M059J (cell line): ENCODE measurements at regions not wholly inside any gene's neighbourhood (a gene's known extent, or its start where the extent isn't known, plus 50 kb on each side); places are given as distances from the start of the nearest gene placed in this dataset.
A peak's percentile ranks its signal among the peaks of the same experiment; 100 is the strongest.
"Not testable (repeated sequence)": the region's sequence is repeated elsewhere in the genome, so short reads cannot be mapped to it uniquely, and the experiment has no call there.

ENCODE experiments used
- DNase-seq: peaks from one replicate; pipeline ENCODE4 v3.0.0-alpha.2; 2012; ENCODE audit warnings: low read depth

DNA sequence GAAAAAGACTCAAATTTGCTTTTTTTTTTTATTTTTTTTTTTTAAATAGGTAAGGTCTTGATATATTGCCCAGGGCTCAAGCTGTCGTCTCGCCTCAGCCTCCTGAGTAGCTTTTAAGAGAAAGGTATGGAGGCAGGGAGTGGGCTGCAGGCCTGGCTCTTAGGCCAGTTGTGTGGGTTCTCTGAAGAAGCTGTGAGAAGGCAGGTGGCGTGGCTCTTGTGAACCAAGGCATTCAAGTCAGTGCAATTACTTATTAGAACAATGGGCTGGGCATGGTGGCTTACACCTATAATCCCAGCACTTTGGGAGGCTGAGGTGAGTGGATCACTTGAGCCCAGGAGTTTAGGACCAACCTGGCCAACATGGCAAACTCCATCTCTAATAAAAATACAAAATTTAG is 244.0 kb upstream of the SFRP2 start:
- DNase-seq = no peak

DNA sequence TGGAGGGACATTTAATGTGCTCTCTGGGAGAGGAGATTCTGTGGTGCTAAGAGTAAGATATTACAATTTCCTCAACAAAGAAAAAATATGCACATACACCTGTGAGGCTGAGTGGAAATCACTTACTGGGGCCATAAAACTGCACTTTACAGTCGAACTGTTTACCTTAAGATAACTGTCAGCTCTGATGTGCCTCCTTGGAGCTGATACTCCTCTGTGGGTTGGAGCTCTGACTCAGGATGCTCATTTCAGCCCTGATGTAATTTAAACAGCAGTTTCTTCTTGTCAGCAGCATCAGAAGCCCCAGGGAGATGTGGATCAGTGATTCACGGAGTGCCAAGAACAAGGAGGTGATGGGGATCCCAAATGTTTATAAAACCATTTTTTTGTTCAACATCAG is 241.9 kb upstream of the SFRP2 start:
- peak; percentile 71 for DNase-seq

DNA sequence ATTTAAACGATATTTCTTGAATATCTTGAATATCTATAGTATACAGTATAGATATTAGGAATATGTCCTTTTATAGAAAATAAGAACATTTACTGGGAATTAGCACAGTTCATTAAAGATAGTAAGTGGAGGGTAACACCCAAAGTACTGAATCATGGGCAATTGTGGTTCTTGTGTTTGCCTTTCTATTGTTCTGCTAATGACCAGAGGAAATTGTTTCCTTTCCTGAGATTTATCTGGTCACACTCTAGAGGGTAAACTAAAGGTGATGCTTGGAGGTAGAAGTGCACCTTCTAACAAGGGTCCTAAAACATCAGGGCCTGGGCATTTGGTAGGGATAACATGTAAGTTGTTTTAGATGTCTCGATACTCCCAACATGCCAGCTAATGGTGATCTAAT is 241.3 kb upstream of the SFRP2 start:
- no peak for DNase-seq

DNA sequence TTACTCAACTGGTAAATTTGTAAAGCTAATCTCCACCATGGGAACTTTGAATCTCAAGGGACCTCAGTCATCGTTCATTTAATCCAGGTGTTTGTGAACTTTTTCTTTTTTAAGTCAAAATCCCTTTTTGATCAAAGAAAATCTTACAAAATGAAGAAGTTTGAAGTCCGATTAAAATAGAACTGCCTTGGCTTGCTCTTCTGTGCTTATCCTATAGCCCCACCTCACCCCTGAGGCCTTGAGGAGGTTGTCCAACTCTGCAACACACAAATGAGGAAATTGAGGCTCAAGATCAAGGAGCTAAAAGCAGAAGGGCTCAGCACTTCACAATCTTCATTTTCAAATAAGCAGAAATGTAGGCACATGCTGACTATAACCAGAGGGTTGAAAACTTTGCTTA is 240.3 kb upstream of the SFRP2 start:
- no peak for DNase-seq

DNA sequence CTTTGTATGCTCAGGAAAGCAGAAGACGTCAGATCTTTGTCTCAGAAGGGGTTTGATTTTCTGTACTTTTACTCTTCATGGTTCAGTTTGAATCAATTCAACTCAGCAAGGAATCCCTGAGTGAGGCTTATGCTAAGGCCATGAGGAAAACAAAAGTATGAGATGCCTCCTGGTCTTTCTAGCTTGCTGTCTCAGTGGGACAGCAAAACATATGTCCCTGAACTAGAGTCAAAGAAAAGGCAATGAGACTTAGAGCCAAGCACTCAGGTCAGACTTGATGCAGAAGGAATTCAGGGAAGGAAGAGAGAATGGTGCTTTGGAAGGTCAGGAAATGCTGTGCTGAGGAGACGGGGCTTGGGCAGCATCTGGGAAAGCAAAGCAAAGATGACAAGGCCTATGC is 236.2 kb upstream of the SFRP2 start:
- DNase-seq = no peak

DNA sequence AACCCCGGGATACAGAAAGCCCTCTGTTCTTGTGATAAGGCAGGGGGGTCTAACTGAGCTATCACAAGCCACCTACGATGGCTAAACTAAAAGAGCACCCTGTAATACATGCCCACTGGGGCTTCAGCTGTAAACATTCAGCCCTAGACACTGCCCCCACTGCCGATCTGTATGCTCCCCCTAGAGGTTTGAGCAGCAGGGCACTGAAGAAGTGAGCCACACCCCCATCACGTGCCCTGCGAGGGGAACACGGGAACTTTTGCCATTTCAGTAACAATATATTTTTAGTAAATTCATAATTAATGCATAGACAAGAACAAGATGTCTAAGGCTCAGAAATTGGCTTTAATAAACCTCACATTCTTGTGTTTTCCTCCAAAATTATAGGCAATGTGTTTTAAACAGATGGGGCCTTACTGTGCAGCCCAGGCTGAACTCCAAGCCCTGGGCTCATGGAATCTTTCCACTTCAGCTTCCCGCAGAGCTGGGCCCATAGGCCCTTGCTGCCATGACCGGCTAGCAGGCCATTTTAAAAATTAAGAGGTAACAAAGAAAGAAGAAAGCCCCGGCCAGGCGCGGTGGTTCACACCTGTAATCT is 235.3 kb upstream of the SFRP2 start:
- no peak for DNase-seq

DNA sequence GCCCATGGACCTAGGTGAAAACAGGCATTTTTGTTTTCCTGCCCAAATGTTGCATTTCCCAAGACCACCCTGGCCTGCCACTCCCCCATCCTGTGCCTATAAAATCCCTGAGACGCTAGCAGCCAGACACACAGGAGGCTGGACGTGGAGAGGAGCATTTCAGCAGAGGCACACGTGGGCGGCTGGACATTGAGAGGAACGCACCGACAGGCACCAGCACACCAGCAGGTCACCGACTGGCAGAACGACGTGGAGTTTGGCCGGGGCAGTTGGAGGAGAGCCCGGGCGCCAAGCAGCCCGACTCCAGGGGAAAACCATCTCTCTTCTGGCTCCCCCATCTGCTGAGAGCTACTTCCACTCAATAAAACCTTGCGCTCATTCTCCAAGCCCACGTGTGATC is 234.8 kb upstream of the SFRP2 start:
- not testable (repeated sequence) for DNase-seq

DNA sequence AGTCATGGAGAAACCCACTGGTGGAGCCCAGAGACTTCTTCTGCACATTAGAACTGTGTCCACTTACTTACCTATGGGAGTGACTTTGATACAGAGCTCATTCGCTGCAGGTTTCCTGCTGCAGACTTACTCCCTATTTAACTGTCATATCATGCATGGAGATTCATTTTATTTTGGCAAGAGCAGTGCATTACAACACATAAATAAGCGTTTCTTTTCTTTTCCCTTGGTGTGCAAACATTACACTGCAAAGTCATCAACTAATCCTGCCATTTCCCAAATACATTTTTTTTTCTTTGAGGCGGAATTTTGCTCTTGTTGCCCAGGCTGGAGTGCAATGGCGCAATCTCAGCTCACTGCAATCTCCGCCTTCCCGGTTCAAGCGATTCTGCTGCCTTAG is 230.9 kb upstream of the SFRP2 start:
- DNase-seq = no peak

DNA sequence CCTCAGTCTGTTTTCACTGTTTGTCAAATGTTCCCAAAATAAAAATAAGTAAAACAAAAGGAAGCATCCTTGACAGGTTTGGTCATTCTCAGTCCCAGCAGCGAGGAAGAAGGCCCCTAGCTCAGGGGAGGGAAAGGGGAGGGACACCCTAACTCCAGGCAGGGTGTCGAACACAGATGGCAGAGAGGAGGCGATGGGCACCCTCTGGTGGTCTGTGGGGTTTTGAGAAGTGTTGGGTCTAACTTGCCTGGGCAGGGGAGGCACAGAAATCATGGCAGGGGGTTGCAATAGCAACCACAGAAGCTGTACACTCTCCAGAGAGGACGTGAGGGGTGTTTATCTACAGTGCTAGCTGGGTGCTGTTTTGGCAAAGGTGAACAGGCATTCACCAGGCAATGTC is 229.8 kb upstream of the SFRP2 start:
- DNase-seq = peak; percentile 22

DNA sequence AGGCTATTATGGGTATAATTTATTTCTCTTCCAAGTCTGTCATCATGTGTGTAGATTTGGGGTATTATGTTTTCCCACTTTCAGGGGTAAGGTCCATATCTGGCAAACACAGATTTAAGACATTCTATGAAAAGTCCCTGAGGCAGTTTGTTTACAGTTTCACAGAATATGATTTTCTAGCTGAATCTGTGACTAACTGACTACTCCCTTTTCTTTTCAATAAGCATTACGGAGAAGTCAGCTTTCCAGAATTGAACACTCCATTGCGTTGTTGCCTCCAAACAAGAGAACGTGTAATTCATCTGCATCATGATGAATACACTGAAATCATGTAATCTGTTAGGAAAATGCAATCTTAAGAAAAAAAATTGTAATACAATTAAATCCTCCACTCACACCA is 226.7 kb upstream of the SFRP2 start:
- no peak for DNase-seq

DNA sequence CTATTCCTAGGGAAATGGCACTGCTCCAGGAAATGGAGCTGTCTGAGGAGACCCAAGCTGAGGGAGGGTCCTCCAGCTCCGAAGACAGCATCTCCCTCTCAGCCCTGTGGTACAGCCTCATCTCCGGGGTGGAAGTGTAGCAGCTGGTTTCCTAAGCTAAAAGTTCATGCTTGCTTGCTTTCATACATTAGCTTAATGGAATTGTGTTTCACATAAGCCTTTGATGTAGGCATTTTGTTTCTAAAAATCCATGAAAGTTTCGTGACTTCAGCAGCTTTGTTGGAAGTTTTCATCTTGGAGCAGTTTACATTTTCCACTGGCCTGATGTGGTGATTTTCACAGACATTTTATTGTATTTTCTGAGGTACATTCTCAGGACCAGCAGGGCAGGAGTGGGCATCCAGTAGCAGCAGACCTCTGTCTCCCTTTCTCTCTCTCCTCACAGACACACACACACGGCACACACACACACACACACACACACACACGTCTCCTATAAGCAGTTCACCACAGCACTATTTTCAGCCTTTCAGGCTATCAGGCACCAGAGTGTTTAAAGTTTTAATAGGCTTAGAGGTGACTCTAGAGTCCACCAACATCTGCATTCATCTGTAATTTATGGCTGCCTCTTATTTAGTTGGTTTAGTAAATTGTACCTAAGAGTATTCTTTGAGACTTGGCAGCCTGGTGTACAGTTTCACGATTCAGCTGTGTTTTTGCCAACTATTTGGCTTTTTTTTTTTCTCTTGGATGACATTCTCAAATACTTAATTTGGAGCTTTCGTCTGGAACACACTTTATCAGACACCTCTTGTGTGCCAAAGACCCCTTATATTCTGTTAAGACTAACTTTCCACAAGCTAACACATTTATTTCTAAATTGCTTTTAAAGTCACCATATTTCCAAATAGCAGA is 225.8 kb upstream of the SFRP2 start:
- no peak for DNase-seq

DNA sequence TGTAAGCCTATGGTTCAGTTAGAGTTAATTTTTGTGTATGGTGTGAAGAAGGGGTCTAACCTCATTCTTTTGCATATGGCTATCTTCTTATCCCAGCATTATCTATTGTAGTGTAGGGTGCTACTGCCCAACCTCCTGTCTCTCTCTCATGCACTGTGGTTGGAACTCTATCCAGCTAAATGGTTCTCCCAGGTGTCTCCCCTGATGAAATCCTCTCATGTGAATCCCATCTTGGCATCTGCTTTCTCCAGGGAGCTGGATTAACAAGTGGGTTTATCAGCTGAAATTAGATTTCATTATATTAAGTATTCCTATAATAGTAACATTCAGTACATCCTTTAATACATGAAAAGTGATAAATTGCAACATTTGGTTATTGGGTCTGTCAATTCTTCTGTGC is 224.7 kb upstream of the SFRP2 start:
- DNase-seq = no peak

DNA sequence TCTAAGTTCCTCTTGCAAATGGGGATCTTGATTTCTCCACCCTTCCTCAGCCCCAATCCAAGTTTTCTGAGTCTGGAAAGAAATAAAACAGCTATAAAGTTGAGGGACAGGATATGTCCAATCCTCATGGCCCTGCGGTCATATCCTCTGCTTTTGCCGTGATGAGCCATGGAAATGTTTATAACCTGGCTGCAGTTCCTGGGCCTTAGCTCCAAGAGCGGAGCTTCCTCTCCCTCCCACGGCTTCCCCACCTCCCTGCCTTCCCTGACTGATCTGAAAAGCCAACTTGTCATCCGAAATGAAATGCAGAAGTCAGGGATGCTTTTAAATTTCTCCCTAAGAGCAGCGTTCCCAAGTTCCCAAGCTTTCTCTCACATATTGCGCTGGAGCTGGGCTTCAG is 221.5 kb upstream of the SFRP2 start:
- DNase-seq = peak; percentile 80

DNA sequence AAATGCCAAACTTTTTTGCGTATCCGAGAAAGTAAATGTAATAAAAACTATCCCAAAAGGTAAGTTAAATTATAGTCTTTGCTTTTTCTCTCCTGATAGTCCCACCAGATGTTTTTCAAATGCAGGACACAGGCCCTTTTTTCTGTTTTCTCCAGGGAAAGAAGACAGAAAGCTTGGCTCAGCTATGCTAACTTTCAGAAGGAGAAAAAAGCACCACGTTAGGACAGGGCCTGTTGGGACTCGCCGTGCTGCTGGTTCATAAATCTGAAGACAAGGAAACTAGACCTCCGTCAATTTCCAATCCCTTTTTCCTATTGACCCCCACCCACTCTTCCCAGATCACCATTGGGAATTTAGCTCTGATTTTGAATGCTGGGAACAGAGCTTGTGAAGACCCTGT is 220.9 kb upstream of the SFRP2 start:
- DNase-seq = no peak

DNA sequence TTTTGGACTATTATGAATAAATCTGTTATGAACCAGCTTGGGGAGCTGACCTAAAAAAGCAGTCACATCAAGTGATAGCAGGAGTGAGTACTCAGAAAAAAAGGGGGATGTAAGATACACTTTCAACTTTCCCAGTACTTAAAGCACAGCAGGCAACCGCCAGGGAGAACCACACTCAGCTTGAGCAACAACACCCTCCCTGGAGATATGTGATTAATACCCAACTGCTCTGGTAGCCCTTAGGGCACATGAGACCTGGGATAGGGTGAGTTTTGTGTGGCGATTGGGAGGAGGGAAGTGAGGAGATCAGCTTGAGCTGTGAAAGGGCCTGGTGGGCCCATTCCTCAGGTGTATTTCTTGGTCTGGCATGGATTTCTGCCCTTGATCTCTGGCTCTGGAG is 220.3 kb upstream of the SFRP2 start:
- peak; percentile 89 for DNase-seq

DNA sequence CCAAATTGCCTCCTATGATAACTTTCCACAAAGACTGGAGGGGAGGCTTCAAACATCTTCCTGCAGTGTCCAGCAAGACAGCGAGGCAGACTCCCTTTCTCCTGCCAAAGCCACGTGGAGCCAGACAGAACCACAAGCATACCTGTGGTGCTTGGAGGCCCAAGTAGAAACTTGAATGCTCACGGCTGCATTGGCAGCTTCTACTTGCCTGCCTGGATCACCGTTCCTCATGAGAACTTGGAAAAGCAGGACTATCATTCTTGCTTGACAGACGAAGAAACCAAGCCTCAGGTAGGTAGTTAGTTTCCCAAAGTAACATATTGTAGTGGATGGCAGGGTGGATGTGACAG is 216.3 kb upstream of the SFRP2 start:
- no peak for DNase-seq

DNA sequence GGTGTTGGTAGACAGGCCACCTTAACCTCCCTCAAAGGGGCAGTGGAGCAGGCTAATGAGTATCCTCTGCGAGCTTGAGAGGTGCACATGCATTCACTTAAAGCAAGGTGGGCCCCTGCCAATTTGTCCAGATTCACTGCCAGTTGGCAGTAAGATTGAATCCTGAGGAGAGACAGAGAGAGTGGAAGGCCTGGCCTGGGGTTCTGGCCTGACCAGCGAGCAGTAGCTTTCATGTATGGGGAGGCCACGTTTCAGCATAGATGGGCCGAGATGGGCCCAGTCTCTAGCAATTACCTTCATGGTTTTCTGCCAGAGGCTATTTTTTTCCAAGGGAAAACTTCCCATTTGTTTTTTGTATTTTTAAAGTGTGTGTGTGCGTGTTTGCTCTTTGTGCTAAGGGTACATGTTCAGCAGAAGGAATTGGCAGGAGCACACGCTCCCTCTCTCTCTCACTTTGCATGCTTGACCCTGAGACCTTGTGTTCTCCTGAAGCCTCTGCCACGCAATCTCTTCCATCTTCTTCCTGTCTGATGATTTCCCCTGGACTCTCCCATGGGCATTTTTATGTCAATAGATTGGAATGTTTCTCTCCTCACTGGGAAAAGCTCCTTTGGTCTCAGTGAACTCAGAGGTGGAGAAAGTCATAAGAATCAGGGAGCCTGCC is 215.8 kb upstream of the SFRP2 start:
- DNase-seq = peak; percentile 97

DNA sequence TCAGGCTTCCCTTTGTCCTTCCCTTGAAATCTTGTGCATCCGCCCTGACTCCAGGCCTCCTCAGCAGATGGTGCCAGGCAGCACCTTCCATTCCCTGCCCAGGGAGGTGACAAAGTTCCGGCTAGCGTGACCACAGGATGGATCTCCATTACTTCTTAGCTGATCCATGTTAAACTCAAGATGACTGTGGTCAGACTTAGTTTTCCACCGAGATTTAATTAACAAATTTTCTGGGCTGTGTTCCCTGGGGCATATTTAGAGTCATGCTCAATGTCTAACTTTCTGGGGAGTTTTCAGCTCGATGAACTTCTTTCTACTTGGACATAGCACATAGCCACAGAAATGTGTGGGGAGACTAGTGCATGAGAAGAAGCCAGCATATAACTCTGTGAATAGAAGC is 215.1 kb upstream of the SFRP2 start:
- DNase-seq = peak; percentile 91

DNA sequence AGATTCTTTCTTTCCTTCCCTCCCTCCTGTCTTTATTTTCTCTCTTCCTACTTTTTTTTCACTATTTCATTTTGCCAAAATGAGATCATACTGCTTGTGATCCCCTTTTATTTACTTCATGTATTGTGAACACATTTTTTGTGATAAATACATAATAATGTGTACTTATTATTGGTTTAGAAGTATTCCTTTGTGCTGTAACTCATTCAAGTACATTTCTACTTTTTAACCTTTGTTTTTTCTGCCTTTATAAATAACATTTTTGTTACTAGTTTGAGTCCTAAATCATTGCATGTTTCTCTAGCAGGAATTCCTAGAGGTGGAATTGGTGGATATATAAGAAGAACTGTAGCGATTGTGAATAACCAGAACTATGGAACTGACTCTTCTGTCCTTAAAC is 214.5 kb upstream of the SFRP2 start:
- DNase-seq = no peak

DNA sequence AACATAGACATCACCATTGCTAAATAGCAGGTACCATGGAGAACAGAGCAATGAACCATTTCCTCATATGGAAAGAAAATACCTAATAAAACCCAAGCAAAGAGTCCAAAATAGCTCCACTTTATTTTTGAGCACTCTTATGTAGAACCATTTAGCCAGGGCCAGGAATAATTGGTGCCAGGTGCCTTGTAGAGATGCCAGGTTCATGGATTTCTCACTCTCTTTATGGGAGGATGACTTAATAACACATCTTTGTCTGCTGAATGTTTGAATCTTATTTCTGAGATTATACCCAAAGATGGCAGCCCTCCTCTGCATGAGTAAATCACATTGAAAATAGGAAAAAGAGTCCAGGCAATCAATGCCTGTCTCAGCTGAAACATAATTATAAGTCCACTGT is 212.3 kb upstream of the SFRP2 start:
- DNase-seq = no peak

DNA sequence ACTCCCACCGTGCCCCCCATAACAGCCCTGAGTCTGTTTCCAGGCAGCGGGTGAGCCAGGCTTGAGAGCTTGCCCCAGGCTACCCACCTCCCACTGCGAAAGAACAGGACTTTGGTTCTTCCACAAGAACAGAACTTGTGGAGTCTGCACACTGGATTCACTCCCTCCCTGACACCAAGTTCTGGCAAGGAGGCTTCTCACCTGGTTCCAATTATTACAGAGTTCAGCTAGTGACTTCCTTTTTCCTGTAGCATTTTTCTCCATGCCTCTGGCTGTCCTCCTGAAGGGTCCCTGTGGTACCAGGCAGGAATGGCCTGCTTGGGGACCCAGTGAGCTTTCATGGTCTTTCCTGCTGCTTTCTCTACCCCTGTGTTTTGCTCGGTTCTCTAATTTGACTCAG is 208.6 kb upstream of the SFRP2 start:
- no peak for DNase-seq

DNA sequence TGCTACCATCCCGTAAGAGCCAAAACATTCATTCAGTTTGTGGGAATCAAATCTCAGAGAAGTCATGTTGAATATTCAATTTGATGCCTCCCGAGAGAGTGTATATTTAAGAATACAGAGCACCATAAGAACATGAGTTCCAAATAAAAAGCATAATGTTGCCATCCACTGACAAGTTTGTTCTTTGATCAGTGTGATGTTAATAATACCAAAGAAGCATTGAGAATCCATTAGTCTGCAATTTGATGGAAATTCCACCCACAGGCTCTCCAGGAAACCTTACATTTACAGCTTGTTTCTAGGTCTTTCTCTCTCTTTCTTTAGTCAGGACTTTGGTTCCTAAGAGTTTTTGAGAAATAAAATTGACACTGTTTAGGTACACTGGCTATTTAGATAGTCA is 200.6 kb upstream of the SFRP2 start:
- no peak for DNase-seq
